IMR-90 (cell line): ENCODE measurements at regions not wholly inside any gene's neighbourhood (a gene's known extent, or its start where the extent isn't known, plus 50 kb on each side); places are given as distances from the start of the nearest gene placed in this dataset.

ENCODE experiments used
- BHLHE40 ChIP-seq: fragments of 150-350 bp; IDR thresholded peaks from 2 replicates; pipeline ENCODE4 v1.6.1; 2016; ENCODE audit warnings: mild to moderate bottlenecking, low read depth, low read length
- CTCF ChIP-seq: conservative IDR thresholded peaks from 2 replicates; pipeline ENCODE4 v1.5.1; 2012; ENCODE audit warnings: mild to moderate bottlenecking, low read depth, low read length, improper control_type of control experiment
- FOS ChIP-seq: fragments of 150-350 bp; IDR thresholded peaks from 2 replicates; pipeline ENCODE4 v1.6.1; 2016; ENCODE audit warnings: low read depth, low read length
- POLR2A ChIP-seq: IDR thresholded peaks from 2 replicates; pipeline ENCODE4 v1.6.1; 2012; ENCODE audit warnings: mild to moderate bottlenecking, low read depth, low read length
- RAD21 ChIP-seq: IDR thresholded peaks from 2 replicates; pipeline ENCODE4 v1.6.1; 2012; ENCODE audit warnings: low read length, improper control_type of control experiment
- RCOR1 ChIP-seq: IDR thresholded peaks from 2 replicates; pipeline ENCODE4 v1.6.1; 2012; ENCODE audit warnings: mild to moderate bottlenecking, low read length, improper control_type of control experiment; ENCODE audit not compliant: insufficient replicate concordance
- USF2 ChIP-seq: fragments of 150-350 bp; IDR thresholded peaks from 2 replicates; pipeline ENCODE4 v1.6.1; 2017; ENCODE audit warnings: mild to moderate bottlenecking, antibody characterized with exemption, low read length, low read depth

- no peak for TF ChIP-seq RCOR1
- no peak for TF ChIP-seq RAD21
- TF ChIP-seq CTCF, result no peak
- no peak for TF ChIP-seq POLR2A
- TF ChIP-seq USF2, result no peak
- no peak for TF ChIP-seq FOS
- TF ChIP-seq BHLHE40, result no peak
Observed at GRCh38 chr3:124273651-124274050, 281.7 kb upstream of the ROPN1 start.
